Activated gamma-delta T cell (primary cell): ENCODE measurements at regions not wholly inside any gene's neighbourhood (a gene's known extent, or its start where the extent isn't known, plus 50 kb on each side); places are given as distances from the start of the nearest gene placed in this dataset.
"Not testable (repeated sequence)": the region's sequence is repeated elsewhere in the genome, so short reads cannot be mapped to it uniquely, and the experiment has no call there.

ENCODE experiments used
- DNase-seq: peaks from one replicate; lab custom pipeline; 2025; lab: John Stamatoyannopoulos, UW

DNA sequence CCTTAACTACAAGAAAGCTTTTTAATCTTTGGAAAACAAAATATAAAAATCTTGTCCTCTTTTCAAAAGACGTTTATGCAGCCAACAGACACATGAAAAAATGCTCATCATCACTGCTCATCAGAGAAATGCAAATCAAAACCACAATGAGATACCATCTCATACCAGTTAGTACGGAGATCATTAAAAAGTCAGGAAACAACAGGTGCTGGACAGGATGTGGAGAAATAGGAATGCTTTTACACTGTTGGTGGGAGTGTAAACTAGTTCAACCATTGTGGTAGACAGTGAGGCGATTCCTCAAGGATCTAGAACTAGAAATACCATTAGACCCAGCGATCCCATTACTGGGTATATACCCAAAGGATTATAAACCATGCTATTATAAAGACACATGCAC lies 1255.0 kb downstream of the ROBO1 start:
- DNase-seq: not testable (repeated sequence)

DNA sequence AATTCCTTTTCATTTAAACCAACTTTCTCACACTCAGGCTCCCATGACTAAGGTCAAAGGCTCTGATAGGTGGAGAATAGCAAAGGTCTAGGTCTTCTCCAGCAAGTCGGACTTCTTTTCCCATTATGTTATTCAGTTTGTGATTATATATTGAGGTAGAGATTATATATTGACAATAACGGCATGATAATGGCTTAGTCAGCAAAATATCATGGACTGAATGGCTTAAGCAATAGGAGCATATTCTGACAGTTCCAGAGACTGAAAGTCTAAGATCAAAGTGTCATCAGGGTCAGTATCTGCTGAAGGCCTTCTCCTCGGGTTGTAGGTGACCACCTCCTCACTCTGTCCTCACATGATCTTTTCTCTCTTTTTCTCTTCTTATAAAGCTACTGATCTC lies 1251.4 kb downstream of the ROBO1 start:
- DNase-seq: no peak

DNA sequence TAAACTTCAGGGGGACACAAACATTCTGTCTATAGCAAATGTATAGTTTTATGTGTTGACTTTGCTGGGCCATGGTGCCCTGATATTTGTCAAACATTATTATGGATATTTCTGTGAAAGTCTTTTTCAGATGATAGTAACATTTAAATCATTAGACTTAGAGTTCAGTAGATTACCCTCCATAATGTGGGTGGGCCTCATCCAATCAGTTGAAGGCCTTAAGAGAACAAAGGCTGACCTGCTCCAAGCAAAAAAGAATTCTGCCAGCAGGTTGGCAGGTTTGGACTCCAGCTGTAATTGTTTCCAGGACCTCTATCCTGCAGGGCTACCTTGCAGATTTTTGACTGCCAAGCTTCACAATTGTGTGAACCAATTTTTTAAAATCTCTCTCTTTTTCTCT lies 1250.9 kb downstream of the ROBO1 start:
- no peak for DNase-seq

DNA sequence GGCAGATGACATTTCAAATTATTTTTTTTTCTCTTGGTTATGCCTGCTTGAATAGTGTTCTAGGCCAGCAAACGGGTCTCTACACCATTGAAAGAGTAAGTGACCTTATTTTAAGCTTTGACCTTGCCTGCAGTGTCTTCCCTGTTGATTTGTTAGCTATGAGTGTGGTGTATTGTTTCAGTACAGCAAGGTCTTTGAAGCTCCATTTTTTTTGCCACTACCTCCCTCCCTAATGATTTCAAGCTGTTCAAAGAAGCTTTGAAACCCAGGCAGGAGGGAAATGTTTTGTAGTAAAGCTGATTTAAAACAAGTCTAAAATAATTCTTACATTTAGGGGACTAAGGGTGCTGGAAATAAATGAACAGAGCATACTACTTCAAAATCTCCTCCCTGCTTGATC lies 1249.8 kb downstream of the ROBO1 start:
- no peak for DNase-seq

DNA sequence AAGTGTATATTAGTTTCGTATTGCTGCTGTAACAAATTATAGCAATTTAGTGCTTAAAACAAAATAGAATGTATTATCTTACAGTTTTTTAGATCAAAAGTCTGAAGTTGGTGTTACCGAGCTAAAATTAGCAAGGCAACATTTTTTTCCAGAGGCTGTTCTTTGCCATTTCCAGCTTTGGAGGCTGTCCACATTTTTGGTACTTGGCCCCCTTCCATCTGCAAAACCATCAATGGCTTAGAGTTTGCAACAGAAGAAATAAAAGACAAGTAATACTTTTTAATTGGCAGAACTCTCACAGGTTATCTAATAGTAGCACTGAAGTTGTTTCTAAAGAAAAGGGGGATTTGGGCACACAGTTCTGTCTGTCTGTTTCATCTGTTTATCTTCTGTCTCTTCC lies 1248.5 kb downstream of the ROBO1 start:
- DNase-seq: no peak

DNA sequence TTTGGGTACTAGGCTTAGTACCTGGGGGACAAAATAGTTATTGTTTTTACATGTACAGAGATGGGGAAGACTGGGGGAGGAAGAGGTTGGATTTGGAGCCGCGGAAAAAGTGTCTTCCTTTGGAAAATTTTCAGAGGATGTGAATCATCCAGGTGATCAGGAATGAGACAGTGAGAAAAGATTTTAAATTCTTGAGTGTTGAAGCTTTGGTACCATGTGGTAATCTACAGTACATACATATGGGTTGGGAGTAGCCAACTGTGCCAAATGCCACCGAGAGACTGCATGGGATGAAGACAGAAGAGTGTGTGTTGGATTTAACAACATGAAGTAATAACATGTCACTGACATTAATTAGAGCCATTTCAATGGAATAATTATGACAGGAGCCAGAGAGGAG lies 1238.2 kb downstream of the ROBO1 start:
- DNase-seq: no peak

DNA sequence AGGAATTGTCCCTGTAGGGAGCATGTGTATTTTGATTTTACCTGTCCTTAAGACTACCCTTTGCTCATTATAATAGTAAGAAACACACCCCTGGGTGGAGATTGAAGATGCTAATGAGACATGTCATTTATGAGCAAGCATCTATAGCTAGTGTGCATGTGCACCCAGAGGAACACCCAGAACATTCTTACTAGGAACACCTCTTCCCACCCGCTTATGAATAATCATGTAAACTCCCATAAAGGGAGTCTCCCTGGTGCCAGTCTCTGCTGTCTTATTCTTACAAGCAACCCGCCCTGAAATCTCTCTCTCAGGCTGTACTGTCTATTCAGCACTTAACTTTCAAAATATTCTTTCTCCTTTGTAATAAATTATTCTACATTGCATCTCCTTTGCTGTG lies 1227.3 kb downstream of the ROBO1 start:
- no peak for DNase-seq

DNA sequence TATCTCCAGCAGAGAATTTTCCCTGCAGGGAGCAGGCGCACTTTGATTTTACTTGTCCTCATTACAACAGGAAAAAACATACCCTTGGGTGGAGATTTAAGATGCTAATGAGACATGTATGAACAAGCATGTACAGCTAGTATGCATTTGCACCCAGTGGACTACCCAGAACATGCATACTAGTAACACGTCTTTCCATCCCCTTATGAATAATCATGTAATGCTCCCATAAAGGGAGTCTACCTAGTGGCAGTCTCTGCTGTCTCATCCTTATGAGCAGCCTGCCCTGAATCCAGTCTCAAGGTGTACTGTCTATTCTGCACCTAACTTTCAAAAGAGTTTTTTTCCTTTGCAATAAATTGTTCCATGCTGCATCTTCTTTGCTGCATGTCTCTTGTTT lies 1222.0 kb downstream of the ROBO1 start:
- no peak for DNase-seq
